ENCODE measurements at regions not wholly inside any gene's neighbourhood (a gene's known extent, or its start where the extent isn't known, plus 50 kb on each side); places are given as distances from the start of the nearest gene placed in this dataset.

GRCh38 chr5:164071671-164072070, 566.3 kb downstream of the MAT2B start:
- ATAC-seq (replicated peaks) (no peak), DNase-seq (no peak)
- H3K9me3 Mint-ChIP-seq = peaks cover 5 to 15% of the 10 kb centered on the region in 2 donors
- H3K36me3 Mint-ChIP-seq (ENCODE audit: insufficient read depth) = no peaks in the 10 kb centered on the region
- H3K4me1 Mint-ChIP-seq (ENCODE audit: low read depth in 2 of 2) = no peaks in the 10 kb centered on the region
- H3K27me3 Mint-ChIP-seq = no peaks in the 10 kb centered on the region
- no peak overlapping the region for H3K4me3 Mint-ChIP-seq
- H3K27ac Mint-ChIP-seq = no peak overlapping the region

- Mint-ChIP-seq H3K4me3 (no peak overlapping the region), H3K4me1 (ENCODE audit: low read depth in 2 of 2) (no peaks in the 10 kb centered on the region)
Measured at GRCh38 chr5:164073081-164073480, 567.7 kb downstream of the MAT2B start.

GRCh38 chr5:164076556-164076955, 571.1 kb downstream of the MAT2B start:
- Mint-ChIP-seq H3K36me3 (ENCODE audit: insufficient read depth) (no peaks in the 10 kb centered on the region), H3K4me1 (ENCODE audit: low read depth in 2 of 2) (no peaks in the 10 kb centered on the region), H3K27ac (no peak overlapping the region), H3K27me3 (no peaks in the 10 kb centered on the region), H3K9me3 (peaks cover 5 to 10% of the 10 kb centered on the region in 2 donors), H3K4me3 (no peak overlapping the region)
- ATAC-seq (replicated peaks) = no peak
- no peak for DNase-seq

More at GRCh38 chr5:164073081-164073480, 567.7 kb downstream of the MAT2B start:
- no peaks in the 10 kb centered on the region for H3K27me3 Mint-ChIP-seq
- H3K36me3 Mint-ChIP-seq (ENCODE audit: insufficient read depth) = no peaks in the 10 kb centered on the region
- H3K9me3 Mint-ChIP-seq = peaks cover 5 to 15% of the 10 kb centered on the region in 2 donors
- ATAC-seq (replicated peaks) (no peak), DNase-seq (no peak)
- no peak overlapping the region for H3K27ac Mint-ChIP-seq

- Mint-ChIP-seq H3K9me3 (peaks cover 0 to 7% of the 10 kb centered on the region in 2 donors), H3K4me3 (no peak overlapping the region), H3K36me3 (ENCODE audit: insufficient read depth) (no peaks in the 10 kb centered on the region), H3K27ac (no peak overlapping the region), H3K27me3 (no peaks in the 10 kb centered on the region), H3K4me1 (ENCODE audit: low read depth in 2 of 2) (no peaks in the 10 kb centered on the region)
- DNase-seq (no peak), ATAC-seq (replicated peaks) (no peak)
Measured at GRCh38 chr5:164090358-164090757, 584.9 kb downstream of the MAT2B start.

GRCh38 chr5:164091836-164092235, 586.4 kb downstream of the MAT2B start:
- Mint-ChIP-seq H3K4me1 (ENCODE audit: low read depth in 2 of 2) (no peaks in the 10 kb centered on the region), H3K36me3 (ENCODE audit: insufficient read depth) (no peaks in the 10 kb centered on the region), H3K27ac (no peak overlapping the region)

DNA sequence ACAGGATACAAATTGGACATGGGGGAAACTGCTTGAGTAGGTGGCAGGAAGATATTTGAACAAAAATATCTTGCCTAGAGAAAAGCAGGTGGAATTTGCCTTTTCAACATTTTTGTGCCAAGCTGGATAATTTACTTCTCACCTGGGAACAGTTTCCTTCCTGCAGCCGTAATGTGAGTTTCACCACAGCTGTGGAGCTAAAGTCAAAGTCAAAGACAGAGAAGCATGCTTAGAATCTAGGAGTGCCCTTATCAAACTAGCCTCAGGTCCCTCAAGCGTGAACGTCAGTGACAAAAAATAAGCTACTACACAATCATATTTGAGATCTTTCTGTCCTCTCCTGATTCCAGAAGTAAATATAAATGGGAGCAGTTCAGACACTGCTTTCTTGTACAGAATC, 588.9 kb downstream of the MAT2B start:
- H3K27ac Mint-ChIP-seq = no peak overlapping the region
- ATAC-seq (replicated peaks) (no peak), DNase-seq (no peak)
- no peaks in the 10 kb centered on the region for H3K36me3 Mint-ChIP-seq (ENCODE audit: insufficient read depth)
- H3K27me3 Mint-ChIP-seq = no peaks in the 10 kb centered on the region
- H3K4me1 Mint-ChIP-seq (ENCODE audit: low read depth in 2 of 2) = no peaks in the 10 kb centered on the region
- peaks cover 0 to 3% of the 10 kb centered on the region in 2 donors for H3K9me3 Mint-ChIP-seq
- H3K4me3 Mint-ChIP-seq = no peak overlapping the region

More at GRCh38 chr5:164091836-164092235, 586.4 kb downstream of the MAT2B start:
- Mint-ChIP-seq H3K9me3 (peaks cover 0 to 4% of the 10 kb centered on the region in 2 donors), H3K4me3 (no peak overlapping the region), H3K27me3 (no peaks in the 10 kb centered on the region)
- ATAC-seq (replicated peaks) = no peak
- DNase-seq = no peak

DNA sequence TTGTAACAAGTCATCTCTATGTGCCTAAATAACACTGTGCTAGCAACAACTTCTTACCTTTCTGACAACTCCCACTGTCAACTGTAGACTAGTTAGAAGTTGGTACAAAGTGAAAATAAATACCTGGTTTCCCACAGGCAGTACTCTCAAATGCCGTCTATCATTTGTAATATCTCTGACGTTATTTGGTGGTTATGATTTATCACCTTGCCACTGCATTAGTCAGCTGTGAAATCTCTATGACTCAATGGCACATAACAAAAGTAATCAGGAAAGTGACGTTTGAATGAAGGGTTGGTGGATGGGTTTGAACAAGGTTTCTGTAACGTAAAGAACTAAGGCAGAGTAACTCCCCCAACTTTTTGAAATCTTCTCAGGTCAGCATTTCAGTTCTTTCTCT, 592.3 kb downstream of the MAT2B start:
- no peak for ATAC-seq (replicated peaks)
- no peaks in the 10 kb centered on the region for H3K4me1 Mint-ChIP-seq (ENCODE audit: low read depth in 2 of 2)
- no peak for DNase-seq
- no peak overlapping the region for H3K27ac Mint-ChIP-seq
- no peaks in the 10 kb centered on the region for H3K27me3 Mint-ChIP-seq
- H3K4me3 Mint-ChIP-seq = no peak overlapping the region
- H3K9me3 Mint-ChIP-seq = no peaks in the 10 kb centered on the region
- H3K36me3 Mint-ChIP-seq (ENCODE audit: insufficient read depth) = no peaks in the 10 kb centered on the region

- Mint-ChIP-seq H3K36me3 (ENCODE audit: insufficient read depth) (no peaks in the 10 kb centered on the region), H3K4me1 (ENCODE audit: low read depth in 2 of 2) (no peaks in the 10 kb centered on the region), H3K27me3 (no peaks in the 10 kb centered on the region), H3K4me3 (no peak overlapping the region), H3K27ac (no peak overlapping the region), H3K9me3 (peaks cover 4% of the 10 kb centered on the region in 2 donors)
- DNase-seq (no peak), ATAC-seq (replicated peaks) (no peak)
Measured at GRCh38 chr5:164098531-164098930, 593.1 kb downstream of the MAT2B start.

DNA sequence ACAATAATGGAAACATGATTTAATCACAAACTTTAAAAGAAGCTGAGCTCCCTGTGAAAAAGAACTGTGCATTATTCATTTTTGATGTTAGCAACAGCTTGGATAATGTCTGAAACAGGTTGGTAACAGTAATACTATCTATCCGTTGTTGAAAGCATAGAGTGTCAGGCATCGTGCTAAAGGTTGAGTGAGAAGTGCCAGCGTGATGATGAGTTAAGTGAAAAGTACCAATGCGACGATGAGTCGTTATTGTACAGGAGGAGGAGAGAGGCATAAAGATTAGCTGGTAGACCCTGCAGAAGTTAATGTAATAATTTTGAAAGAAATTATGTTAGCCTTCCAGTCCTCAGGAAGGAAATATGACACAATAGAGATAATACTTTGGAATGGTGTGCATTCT, 593.6 kb downstream of the MAT2B start:
- no peak overlapping the region for H3K27ac Mint-ChIP-seq
- DNase-seq (no peak), ATAC-seq (replicated peaks) (no peak)
- H3K4me3 Mint-ChIP-seq = no peak overlapping the region
- no peaks in the 10 kb centered on the region for H3K4me1 Mint-ChIP-seq (ENCODE audit: low read depth in 2 of 2)
- H3K27me3 Mint-ChIP-seq = no peaks in the 10 kb centered on the region
- no peaks in the 10 kb centered on the region for H3K36me3 Mint-ChIP-seq (ENCODE audit: insufficient read depth)
- H3K9me3 Mint-ChIP-seq = peaks cover 4 to 5% of the 10 kb centered on the region in 2 donors

DNA sequence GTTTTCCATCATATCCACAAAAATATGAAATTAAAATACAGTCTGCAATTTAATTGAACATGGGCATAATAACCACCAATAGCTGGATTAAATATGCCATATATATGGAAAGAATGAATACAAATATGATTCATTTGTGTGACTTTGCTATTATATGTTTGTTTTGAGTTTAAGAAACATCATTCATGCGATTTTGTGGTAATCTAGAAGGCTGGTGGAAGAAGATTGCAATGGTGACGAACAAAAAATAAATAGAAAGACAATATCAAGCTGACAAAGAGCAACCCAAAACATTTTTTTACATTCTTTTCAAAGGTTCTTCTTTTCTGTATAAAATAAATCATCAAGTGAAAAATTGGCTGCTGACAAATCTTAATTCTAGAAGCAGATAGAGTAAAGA, 610.0 kb downstream of the MAT2B start:
- Mint-ChIP-seq H3K36me3 (ENCODE audit: insufficient read depth) (no peaks in the 10 kb centered on the region), H3K27ac (no peak overlapping the region), H3K9me3 (peaks cover 0 to 2% of the 10 kb centered on the region in 2 donors), H3K4me3 (no peak overlapping the region), H3K27me3 (no peaks in the 10 kb centered on the region), H3K4me1 (ENCODE audit: low read depth in 2 of 2) (no peaks in the 10 kb centered on the region)
- ATAC-seq (replicated peaks) (no peak), DNase-seq (no peak)

- DNase-seq (no peak), ATAC-seq (replicated peaks) (no peak)
- H3K27ac Mint-ChIP-seq = no peak overlapping the region
- no peaks in the 10 kb centered on the region for H3K36me3 Mint-ChIP-seq (ENCODE audit: insufficient read depth)
- H3K9me3 Mint-ChIP-seq = peaks cover 0 to 3% of the 10 kb centered on the region in 2 donors
- no peaks in the 10 kb centered on the region for H3K27me3 Mint-ChIP-seq
- H3K4me3 Mint-ChIP-seq = no peak overlapping the region
- no peaks in the 10 kb centered on the region for H3K4me1 Mint-ChIP-seq (ENCODE audit: low read depth in 2 of 2)
Measured at GRCh38 chr5:164119806-164120447, 614.5 kb downstream of the MAT2B start.

DNA sequence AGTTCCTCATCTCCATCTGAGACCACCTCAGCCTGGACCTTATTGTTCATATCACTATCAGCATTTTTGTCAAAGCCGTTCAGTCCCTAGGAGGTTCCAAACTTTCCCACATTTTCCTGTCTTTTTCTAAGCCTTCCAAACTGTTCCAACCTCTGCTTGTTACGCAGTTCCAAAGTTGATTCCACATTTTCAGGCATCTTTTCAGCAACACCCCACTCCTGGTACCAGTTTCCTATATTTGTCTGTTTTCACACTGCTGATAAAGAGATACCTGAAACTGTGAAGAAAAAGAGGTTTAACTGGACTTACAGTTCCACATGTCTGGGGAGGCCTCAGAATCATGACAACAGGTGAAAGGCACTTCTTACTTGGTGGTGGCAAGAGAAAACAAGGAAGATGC, 622.1 kb downstream of the MAT2B start:
- Mint-ChIP-seq H3K36me3 (ENCODE audit: insufficient read depth) (peaks cover 4% of the 10 kb centered on the region), H3K4me1 (ENCODE audit: low read depth in 2 of 2) (no peaks in the 10 kb centered on the region), H3K9me3 (peaks cover 13 to 16% of the 10 kb centered on the region in 2 donors), H3K4me3 (no peak overlapping the region), H3K27ac (no peak overlapping the region), H3K27me3 (no peaks in the 10 kb centered on the region)
- ATAC-seq (replicated peaks) (no peak), DNase-seq (no peak)

GRCh38 chr5:164132358-164132757, 626.9 kb downstream of the MAT2B start:
- H3K27ac Mint-ChIP-seq = no peak overlapping the region
- no peak for DNase-seq
- H3K9me3 Mint-ChIP-seq = peaks cover 13 to 14% of the 10 kb centered on the region in 2 donors
- no peak overlapping the region for H3K4me3 Mint-ChIP-seq
- no peak for ATAC-seq (replicated peaks)
- H3K27me3 Mint-ChIP-seq = no peaks in the 10 kb centered on the region
- H3K36me3 Mint-ChIP-seq (ENCODE audit: insufficient read depth) = peaks cover 4% of the 10 kb centered on the region
- no peaks in the 10 kb centered on the region for H3K4me1 Mint-ChIP-seq (ENCODE audit: low read depth in 2 of 2)

DNA sequence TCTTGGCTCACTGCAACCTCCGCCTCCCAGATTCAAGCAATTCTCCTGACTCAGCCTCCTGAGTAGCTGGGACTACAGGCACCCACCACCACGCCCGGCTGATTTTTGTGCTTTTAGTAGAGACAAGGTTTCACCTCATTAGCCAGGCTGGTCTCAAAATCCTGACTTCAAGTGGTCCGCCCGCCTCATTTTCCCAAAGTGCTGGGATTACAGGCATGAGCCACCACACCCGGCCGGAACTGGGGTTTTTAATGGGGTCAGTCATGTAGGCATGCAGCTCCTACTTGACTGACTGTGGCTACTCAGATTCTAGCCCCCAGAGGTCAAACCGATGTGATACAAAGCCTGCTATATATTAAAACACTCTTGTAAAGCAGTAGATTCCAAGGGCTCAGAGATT, 631.7 kb downstream of the MAT2B start:
- DNase-seq (no peak), ATAC-seq (replicated peaks) (no peak)
- Mint-ChIP-seq H3K4me1 (ENCODE audit: low read depth in 2 of 2) (no peaks in the 10 kb centered on the region), H3K27ac (no peak overlapping the region), H3K4me3 (no peak overlapping the region), H3K36me3 (ENCODE audit: insufficient read depth) (no peaks in the 10 kb centered on the region), H3K9me3 (no peaks in the 10 kb centered on the region), H3K27me3 (no peaks in the 10 kb centered on the region)

Data from effector memory CD8-positive, alpha-beta T cell (primary cell).